Brain microvascular endothelial cell (primary cell): ENCODE measurements at regions not wholly inside any gene's neighbourhood (a gene's known extent, or its start where the extent isn't known, plus 50 kb on each side); places are given as distances from the start of the nearest gene placed in this dataset.
"Not testable (repeated sequence)": the region's sequence is repeated elsewhere in the genome, so short reads cannot be mapped to it uniquely, and the experiment has no call there.

Experiments
- DNase-seq: peaks from one replicate; pipeline ENCODE4 v3.0.0-alpha.2; 2020
- H3K27ac ChIP-seq: fragments of 250-450 bp; sonication (Bioruptor Pico); 2 replicates; pipeline ENCODE4 v1.5.1; 2020; ENCODE audit warnings: mild to moderate bottlenecking, moderate library complexity
- H3K27me3 ChIP-seq: fragments of 250-450 bp; sonication (Bioruptor Pico); replicated peaks from 2 replicates; pipeline ENCODE4 v1.5.1; 2020; ENCODE audit warnings: mild to moderate bottlenecking
- H3K36me3 ChIP-seq: fragments of 250-450 bp; sonication (Bioruptor Pico); replicated peaks from 2 replicates; pipeline ENCODE4 v1.5.1; 2020; ENCODE audit warnings: mild to moderate bottlenecking
- H3K4me3 ChIP-seq: 2 replicates; pipeline ENCODE4 v1.5.1; 2011; ENCODE audit warnings: low read depth, mild to moderate bottlenecking, control low read depth, low read length, moderate library complexity
- CTCF ChIP-seq: IDR thresholded peaks from 2 replicates; pipeline ENCODE4 v1.5.1; 2011; ENCODE audit warnings: low read depth, mild to moderate bottlenecking, moderate library complexity, low read length, control low read depth, inconsistent platforms; ENCODE audit errors: missing control alignments
- in situ Hi-C: cut with HindIII; loops from 2 replicates; pipeline ENCODE4 v1.10.0; 2017; ENCODE audit warnings: low sequenced_read_pairs, low pct_ligation_motif_present

GRCh38 chr3:82556113-82556512, 794.7 kb upstream of the GBE1 start:
- Histone ChIP-seq H3K27ac (no peak overlapping the region), H3K36me3 (no peaks in the 10 kb centered on the region), H3K4me3 (no peak overlapping the region), H3K27me3 (no peaks in the 10 kb centered on the region)
- in situ Hi-C loops: no loop called here
- DNase-seq: no peak
- TF ChIP-seq CTCF: no peak

- DNase-seq, H3K36me3 ChIP-seq, H3K4me3 ChIP-seq, in situ Hi-C loops, H3K27ac ChIP-seq, H3K27me3 ChIP-seq: not testable (repeated sequence)
These were observed 781.1 kb upstream of the GBE1 start for GRCh38 chr3:82542556-82542955.

GRCh38 chr3:82521657-82522056, 760.2 kb upstream of the GBE1 start:
- Histone ChIP-seq H3K4me3 (no peak overlapping the region), H3K27me3 (no peaks in the 10 kb centered on the region), H3K36me3 (no peaks in the 10 kb centered on the region), H3K27ac (no peak overlapping the region)
- no peak for TF ChIP-seq CTCF
- in situ Hi-C loops: no loop called here
- no peak for DNase-seq

GRCh38 chr3:82520846-82521245, 759.4 kb upstream of the GBE1 start:
- no peak for TF ChIP-seq CTCF
- in situ Hi-C loops: no loop called here

GRCh38 chr3:82509951-82510603, 748.6 kb upstream of the GBE1 start:
- TF ChIP-seq CTCF: no peak
- in situ Hi-C loops: no loop called here
- H3K27me3 ChIP-seq: no peaks in the 10 kb centered on the region

More at GRCh38 chr3:82520846-82521245, 759.4 kb upstream of the GBE1 start:
- H3K36me3 ChIP-seq: no peaks in the 10 kb centered on the region
- no peak overlapping the region for H3K27ac ChIP-seq
- H3K4me3 ChIP-seq: no peak overlapping the region
- DNase-seq: no peak
- no peaks in the 10 kb centered on the region for H3K27me3 ChIP-seq

GRCh38 chr3:82509106-82509842, 747.8 kb upstream of the GBE1 start:
- in situ Hi-C loops: no loop called here

More at GRCh38 chr3:82509951-82510603, 748.6 kb upstream of the GBE1 start:
- DNase-seq: no peak
- no peak overlapping the region for H3K4me3 ChIP-seq
- no peaks in the 10 kb centered on the region for H3K36me3 ChIP-seq
- H3K27ac ChIP-seq: no peak overlapping the region

More at GRCh38 chr3:82509106-82509842, 747.8 kb upstream of the GBE1 start:
- Histone ChIP-seq H3K27ac (no peak overlapping the region), H3K27me3 (no peaks in the 10 kb centered on the region), H3K36me3 (no peaks in the 10 kb centered on the region), H3K4me3 (no peak overlapping the region)
- no peak for DNase-seq
- TF ChIP-seq CTCF: no peak
